ENCODE measurements at regions not wholly inside any gene's neighbourhood (a gene's known extent, or its start where the extent isn't known, plus 50 kb on each side); places are given as distances from the start of the nearest gene placed in this dataset.

DNA sequence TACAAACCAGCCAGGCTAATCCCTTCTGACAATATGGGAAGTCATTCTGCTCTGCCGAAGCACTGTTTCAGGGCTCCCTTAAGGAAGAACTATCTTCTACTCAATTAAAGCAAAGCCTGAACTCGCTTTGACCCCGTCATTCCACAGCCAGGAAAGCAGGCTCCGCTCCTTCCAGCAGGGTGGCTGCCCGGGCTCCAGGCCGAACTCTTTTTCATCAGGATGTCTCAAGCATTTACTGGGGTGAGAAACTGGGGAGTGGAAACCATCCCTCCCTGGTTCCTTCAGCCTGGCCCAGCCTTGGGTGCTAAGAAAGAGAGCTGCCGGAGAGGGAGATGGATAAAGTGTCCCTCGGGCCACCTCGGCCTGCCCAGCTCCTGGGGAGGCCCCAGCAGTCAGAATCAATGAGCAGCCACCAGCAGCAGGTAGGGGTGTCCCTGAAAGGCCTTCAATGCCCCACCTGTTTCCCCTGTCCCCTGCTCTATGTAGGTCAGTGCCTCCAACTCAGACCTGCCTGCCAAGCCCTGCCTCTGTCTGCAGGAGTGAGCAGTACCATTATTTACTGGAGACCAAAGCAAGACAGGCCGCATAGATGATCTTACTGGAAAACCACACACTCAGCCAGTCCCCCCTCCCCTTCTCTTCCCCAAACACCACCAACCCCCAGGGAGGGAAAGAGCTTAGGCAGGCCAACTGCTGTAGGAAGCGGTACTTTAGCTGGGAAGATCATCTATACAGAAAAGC, 225.6 kb upstream of the TLE3 start:
- TF ChIP-seq RNF2 (IDR thresholded peaks at IDR 0.05; ENCODE audit: borderline replicate concordance, low read depth, low read length, missing control alignments, poor library complexity, severe bottlenecking) (no peak), POLR2A (IDR thresholded peaks at IDR 0.05; ENCODE audit: control extremely low read depth in 1 of 2, low read depth in 2 of 2, low read length in 2 of 2) (no peak), EP300 (IDR thresholded peaks at IDR 0.05; ENCODE audit: borderline replicate concordance in 1 of 2, low read depth in 2 of 2, low read length in 2 of 2) (no peak), CTCF (IDR thresholded peaks at IDR 0.05; ENCODE audit: control extremely low read depth in 1 of 3, insufficient read depth in 1 of 3, low read depth in 1 of 3, low read length in 3 of 3) (no peak), EZH2 (IDR thresholded peaks at IDR 0.05; ENCODE audit: low read depth, low read length, severe bottlenecking) (no peak), POLR2AphosphoS5 (IDR thresholded peaks at IDR 0.05; ENCODE audit: low read depth, low read length) (no peak), GTF2F1 (IDR thresholded peaks at IDR 0.05; ENCODE audit: borderline replicate concordance, low read depth, low read length) (no peak)
- TF ChIP-seq, protein P1, sequence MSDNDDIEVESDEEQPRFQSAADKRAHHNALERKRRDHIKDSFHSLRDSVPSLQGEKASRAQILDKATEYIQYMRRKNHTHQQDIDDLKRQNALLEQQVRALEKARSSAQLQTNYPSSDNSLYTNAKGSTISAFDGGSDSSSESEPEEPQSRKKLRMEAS (IDR thresholded peaks at IDR 0.05) = no peak

Measured in H1 (cell line).